GM18951 (cell line): ENCODE measurements at regions not wholly inside any gene's neighbourhood (a gene's known extent, or its start where the extent isn't known, plus 50 kb on each side); places are given as distances from the start of the nearest gene placed in this dataset.

Experiments used
- POLR2A ChIP-seq: IDR thresholded peaks from 4 replicates; pipeline ENCODE4 v1.6.1; 2011; ENCODE audit warnings: mild to moderate bottlenecking; ENCODE audit not compliant: insufficient read length, insufficient read depth; ENCODE audit errors: extremely low read depth
- in situ Hi-C: fragments of 300-500 bp; cut with MboI; formaldehyde crosslinking; loops from one replicate; pipeline ENCODE4 v1.12.0; 2022; ENCODE audit warnings: low sequenced_read_pairs, mixed read lengths, inconsistent platforms; ENCODE audit not compliant: unreplicated experiment

GRCh38 chr17:77476931-77477805 is 336.4 kb downstream of the SEC14L1 start:
- no peak for TF ChIP-seq POLR2A
- in situ Hi-C loops: no loop called here

- in situ Hi-C loops: no loop called here
- no peak for TF ChIP-seq POLR2A
Observed at GRCh38 chr17:77478281-77478680, 337.5 kb downstream of the SEC14L1 start.

- in situ Hi-C loops: no loop called here
Observed at GRCh38 chr17:77478899-77479298, 338.1 kb downstream of the SEC14L1 start.

GRCh38 chr17:77479372-77480198 is 338.8 kb downstream of the SEC14L1 start:
- in situ Hi-C loops: no loop called here
- no peak for TF ChIP-seq POLR2A

More at GRCh38 chr17:77478899-77479298, 338.1 kb downstream of the SEC14L1 start:
- no peak for TF ChIP-seq POLR2A

- no peak for TF ChIP-seq POLR2A
- in situ Hi-C loops: no loop called here
Observed at GRCh38 chr17:77480199-77480508, 339.4 kb downstream of the SEC14L1 start.

- in situ Hi-C loops: no loop called here
- TF ChIP-seq POLR2A: no peak
Observed at GRCh38 chr17:77480509-77481215, 339.9 kb downstream of the SEC14L1 start.

- peak; percentile 4 for TF ChIP-seq POLR2A
- in situ Hi-C loops: no loop called here
Observed at GRCh38 chr17:77481476-77482374, 341.0 kb downstream of the SEC14L1 start.

- in situ Hi-C loops: no loop called here
Observed at GRCh38 chr17:77482375-77483127, 341.8 kb downstream of the SEC14L1 start.

GRCh38 chr17:77483128-77483598 is 342.4 kb downstream of the SEC14L1 start:
- TF ChIP-seq POLR2A: no peak
- in situ Hi-C loops: no loop called here

More at GRCh38 chr17:77482375-77483127, 341.8 kb downstream of the SEC14L1 start:
- no peak for TF ChIP-seq POLR2A

GRCh38 chr17:77484111-77484510 is 343.3 kb downstream of the SEC14L1 start:
- in situ Hi-C loops: no loop called here
- no peak for TF ChIP-seq POLR2A

- in situ Hi-C loops: no loop called here
- TF ChIP-seq POLR2A: no peak
Observed at GRCh38 chr17:77485089-77485833, 344.5 kb downstream of the SEC14L1 start.

- in situ Hi-C loops: no loop called here
- TF ChIP-seq POLR2A: no peak
Observed at GRCh38 chr17:77487211-77487629, 346.5 kb downstream of the SEC14L1 start.
